Heart left ventricle (tissue), 16 donors: ENCODE measurements at regions not wholly inside any gene's neighbourhood (a gene's known extent, or its start where the extent isn't known, plus 50 kb on each side); places are given as distances from the start of the nearest gene placed in this dataset.

Experiments
- ATAC-seq, 4 donors: fragments of 200-7000 bp; cut with Tn5 transposase; one replicate each; pipeline ENCODE4 v1.9.1; 2020 to 2022; ENCODE audit warnings: moderate library complexity in 4 of 4, mild to moderate bottlenecking in 3 of 4, moderate number of reproducible peaks in 1 of 4
- DNase-seq, 5 donors: peaks; one replicate each; pipeline ENCODE4 v3.0.0-alpha.2; 2020
- H3K27ac ChIP-seq, 12 donors: fragments of 200-600 bp; sonication (generic) in 4 of 12; one replicate each; pipeline versions ENCODE4 v1.5.0 to v1.8.0; 2016 to 2022; ENCODE audit warnings: mild to moderate bottlenecking in 2 of 12
- H3K27me3 ChIP-seq, 9 donors: fragments of 200-600 bp; sonication (generic) in 2 of 9; one replicate each; pipeline versions ENCODE4 v1.5.1 to v1.8.0; 2016 to 2022; ENCODE audit warnings: mild to moderate bottlenecking in 3 of 9
- H3K36me3 ChIP-seq, 9 donors: fragments of 200-600 bp; sonication (generic) in 2 of 9; one replicate each; pipeline versions ENCODE4 v1.5.0 to v1.8.0; 2018 to 2022; ENCODE audit warnings: mild to moderate bottlenecking in 2 of 9
- H3K4me1 ChIP-seq, 12 donors: fragments of 200-600 bp; sonication (generic) in 4 of 12; one replicate each; pipeline versions ENCODE4 v1.5.0 to v1.8.0; 2016 to 2022; ENCODE audit warnings: mild to moderate bottlenecking in 3 of 12
- H3K4me3 ChIP-seq, 12 donors: fragments of 200-600 bp; sonication (generic) in 4 of 12; one replicate each; pipeline versions ENCODE4 v1.5.0 to v1.8.0; 2017 to 2022; ENCODE audit warnings: mild to moderate bottlenecking in 9 of 12, moderate library complexity in 4 of 12
- H3K9me3 ChIP-seq, 12 donors: fragments of 200-600 bp; sonication (generic) in 4 of 12; one replicate each; pipeline versions ENCODE4 v1.5.0 to v1.8.0; 2016 to 2022; ENCODE audit warnings: mild to moderate bottlenecking in 1 of 12
- POLR2A ChIP-seq, 2 donors: fragments of 450-650 bp; IDR thresholded peaks; one replicate each; pipeline ENCODE4 v1.6.1; 2017; ENCODE audit warnings: antibody characterized with exemption in 2 of 2, mild to moderate bottlenecking in 2 of 2, moderate library complexity in 2 of 2
- WGBS, 4 donors: extraction: QIAGEN DNeasy Blood & Tissue Kit in 2 of 4; methylation state at CpG; one replicate each; pipeline versions ENCODE4 v1.1.5 to v1.1.7; 2013 to 2018; 5-methylcytosine and 5-hydroxymethylcytosine counted together
- intact Hi-C, 10 donors: fragments of 100-400 bp; cut with DNase I; formaldehyde crosslinking; loops; one replicate each; pipeline versions ENCODE4 v1.11.1 to v1.14.2; 2022
- TF ChIP-seq, protein P1 (sequence below), 12 donors: fragments of 200-600 bp; sonication (generic) in 4 of 12; IDR thresholded peaks; one replicate each; pipeline versions ENCODE4 v1.5.0 to v1.8.0; 2018 to 2022; ENCODE audit warnings: antibody characterized with exemption in 12 of 12, mild to moderate bottlenecking in 5 of 12
- donor health status: ischemic (EF 13 %, LVEDD 7.1; RV severe dilation, severe dysfunction).
- donor health status: healthy with polysubstance abuse.
- donor health status: DM: no; HTN: yes; CAD: no.
- donor health status: DM: no; HTN: no; CAD: no.
- donor health status: ischemic (EF 25% LVEDD 6.9; RV normal size, moderate dysfunction).
- donor health status: ischemic (EF 25% LVEDD 5.7; RV mildly dilated, moderate dysfunction).
- donor health status: healthy.
- donor health status: DM: yes; HTN: yes; CAD: no.
- donor health status: ischemic (EF 35%, LVEDD 5.7; RV mildly dilated, moderate dysfunction).
- donor health status: nonischemic (EF 11% LVEDD 7.7; RV severe dilation, severe dysfunction).
- donor health status: DM: yes; HTN: yes; CAD: no.
- donor health status: PGD.
- donor health status: ischemic (EF 29% LVEDD 5.4; RV normal size, mild dysfunction).
- donor health status: nonischemic (EF 23%, LVEDD 6.1; RV moderate dilation, normal function).

DNA sequence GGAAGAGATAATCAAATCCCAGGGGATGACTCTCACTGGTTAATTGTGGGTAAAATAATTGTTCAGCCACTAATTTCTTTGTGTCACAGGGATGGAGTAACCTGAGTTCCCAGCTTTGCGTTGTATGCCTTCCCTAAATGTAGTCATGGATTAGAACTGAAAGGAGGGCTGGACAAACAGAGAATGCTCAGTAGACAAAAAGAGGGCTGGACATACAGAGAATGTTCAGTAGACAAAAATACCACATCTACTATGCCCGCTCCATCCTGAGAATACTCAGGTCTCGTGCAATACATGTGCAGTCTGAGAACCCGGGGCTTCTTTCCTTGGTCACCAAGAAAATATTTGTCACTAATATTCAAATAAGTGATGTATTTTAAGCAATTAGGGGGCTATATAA is 497.9 kb downstream of the EPHA4 start:
- Histone ChIP-seq H3K9me3 (peaks cover 0 to 18% (median 2%) of the 10 kb centered on the region in 12 donors), H3K4me1 (peaks cover 0 to 20% (median 0%) of the 10 kb centered on the region in 12 donors), H3K4me3 (no peak overlapping the region), H3K27me3 (no peaks in the 10 kb centered on the region), H3K36me3 (no peaks in the 10 kb centered on the region), H3K27ac (peak overlapping the region in 3 of 12 donors; percentile 11 to 76 (median 54))
- DNase-seq (no peak), ATAC-seq (peak in 3 of 4 donors; percentile 3 to 55 (median 34))
- TF ChIP-seq, protein P1, sequence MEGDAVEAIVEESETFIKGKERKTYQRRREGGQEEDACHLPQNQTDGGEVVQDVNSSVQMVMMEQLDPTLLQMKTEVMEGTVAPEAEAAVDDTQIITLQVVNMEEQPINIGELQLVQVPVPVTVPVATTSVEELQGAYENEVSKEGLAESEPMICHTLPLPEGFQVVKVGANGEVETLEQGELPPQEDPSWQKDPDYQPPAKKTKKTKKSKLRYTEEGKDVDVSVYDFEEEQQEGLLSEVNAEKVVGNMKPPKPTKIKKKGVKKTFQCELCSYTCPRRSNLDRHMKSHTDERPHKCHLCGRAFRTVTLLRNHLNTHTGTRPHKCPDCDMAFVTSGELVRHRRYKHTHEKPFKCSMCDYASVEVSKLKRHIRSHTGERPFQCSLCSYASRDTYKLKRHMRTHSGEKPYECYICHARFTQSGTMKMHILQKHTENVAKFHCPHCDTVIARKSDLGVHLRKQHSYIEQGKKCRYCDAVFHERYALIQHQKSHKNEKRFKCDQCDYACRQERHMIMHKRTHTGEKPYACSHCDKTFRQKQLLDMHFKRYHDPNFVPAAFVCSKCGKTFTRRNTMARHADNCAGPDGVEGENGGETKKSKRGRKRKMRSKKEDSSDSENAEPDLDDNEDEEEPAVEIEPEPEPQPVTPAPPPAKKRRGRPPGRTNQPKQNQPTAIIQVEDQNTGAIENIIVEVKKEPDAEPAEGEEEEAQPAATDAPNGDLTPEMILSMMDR (IDR thresholded peaks at IDR 0.05), result no peak
- TF ChIP-seq POLR2A (IDR thresholded peaks at IDR 0.05), result no peak
- intact Hi-C loops, result loop anchor here in 1 of 10 donors (10.0 kb wide), 1 partner anchor 389 kb away; no protein-coding TSS in a partner anchor
- 75 to 89% (median 82%) methylated on average over 4 of the region's 4 CpGs for WGBS, 4 donors

DNA sequence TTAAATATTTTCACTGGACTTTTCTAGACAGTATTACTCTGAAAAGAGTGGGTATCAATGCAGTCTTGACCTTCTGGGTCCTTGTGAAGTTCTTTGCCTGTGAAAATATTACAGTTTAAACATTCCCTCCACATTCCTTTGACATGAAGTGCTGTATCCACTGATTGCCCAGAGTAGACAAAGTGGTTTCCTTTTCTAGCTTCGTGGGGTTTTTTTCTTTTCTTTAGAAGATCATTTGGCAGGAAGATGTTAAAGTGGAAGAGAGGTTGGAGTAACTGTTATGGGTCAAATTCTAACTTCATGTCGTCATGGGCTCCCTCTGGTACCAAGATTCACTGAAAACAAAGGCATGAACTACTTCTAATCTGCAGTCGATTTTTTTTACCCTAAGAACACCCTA is 496.9 kb downstream of the EPHA4 start:
- TF ChIP-seq, protein P1 (IDR thresholded peaks at IDR 0.05), result no peak
- no peak for TF ChIP-seq POLR2A (IDR thresholded peaks at IDR 0.05)
- Histone ChIP-seq H3K27ac (no peak overlapping the region), H3K36me3 (no peaks in the 10 kb centered on the region), H3K27me3 (no peaks in the 10 kb centered on the region), H3K4me1 (peaks cover 0 to 20% (median 0%) of the 10 kb centered on the region in 12 donors), H3K9me3 (peaks cover 0 to 11% (median 2%) of the 10 kb centered on the region in 12 donors), H3K4me3 (no peak overlapping the region)
- ATAC-seq (no peak), DNase-seq (no peak)
- WGBS, 4 donors, result 24 to 42% (median 30%) methylated on average over 3 of the region's 3 CpGs
- intact Hi-C loops, result loop anchor here in 1 of 10 donors (10.0 kb wide), 1 partner anchor 390 kb away; no protein-coding TSS in a partner anchor

DNA sequence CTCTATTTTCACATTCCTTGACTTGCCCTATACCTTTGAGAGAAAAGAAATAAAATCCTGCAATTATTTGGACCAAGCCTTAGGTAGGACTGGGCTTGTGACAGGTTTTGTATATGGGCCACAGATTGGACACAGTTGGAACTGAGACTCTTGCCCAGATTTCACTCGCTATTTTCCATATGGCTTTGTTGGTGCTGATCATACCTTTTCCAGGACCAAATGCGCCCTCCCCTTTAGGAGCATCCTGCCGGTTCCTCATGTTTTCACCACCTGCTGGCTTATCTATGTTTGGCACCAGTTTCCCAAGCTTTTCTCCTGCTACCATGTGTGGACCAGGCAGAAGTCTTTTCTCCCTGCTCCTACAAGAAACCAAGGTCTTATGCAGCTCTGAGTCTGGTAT is 494.9 kb downstream of the EPHA4 start:
- Histone ChIP-seq H3K9me3 (peaks cover 0 to 3% (median 0%) of the 10 kb centered on the region in 12 donors), H3K36me3 (no peaks in the 10 kb centered on the region), H3K27me3 (no peaks in the 10 kb centered on the region), H3K4me3 (no peak overlapping the region), H3K4me1 (peaks cover 0 to 20% (median 0%) of the 10 kb centered on the region in 12 donors), H3K27ac (no peak overlapping the region)
- 88 to 93% (median 90%) methylated on average over 3 of the region's 3 CpGs for WGBS, 4 donors
- DNase-seq (no peak), ATAC-seq (no peak)
- no peak for TF ChIP-seq POLR2A (IDR thresholded peaks at IDR 0.05)
- TF ChIP-seq, protein P1 (IDR thresholded peaks at IDR 0.05), result no peak
- intact Hi-C loops, result loop anchor here in 1 of 10 donors (10.0 kb wide), 1 partner anchor 392 kb away; no protein-coding TSS in a partner anchor

DNA sequence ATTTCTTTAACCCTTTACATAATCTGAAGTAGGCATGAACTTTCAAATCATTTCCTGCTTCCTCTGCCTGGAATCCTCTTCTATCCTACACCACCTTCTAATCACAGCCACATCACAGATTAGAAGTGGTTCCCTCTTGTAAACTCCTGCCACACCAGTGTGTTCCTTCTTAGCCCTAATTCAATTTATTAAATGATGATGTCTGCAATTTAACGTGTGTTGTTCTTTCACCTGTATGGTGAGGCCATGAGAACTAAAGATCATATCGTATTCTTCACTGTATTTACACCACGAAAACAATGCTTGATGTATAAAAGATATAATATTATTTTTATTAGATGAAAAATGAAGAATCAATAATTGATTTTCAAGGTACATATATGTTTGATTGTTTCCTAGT is 494.3 kb downstream of the EPHA4 start:
- H3K27ac ChIP-seq, result no peak overlapping the region
- intact Hi-C loops, result loop anchor here in 1 of 10 donors (10.0 kb wide), 1 partner anchor 393 kb away; no protein-coding TSS in a partner anchor
- no peaks in the 10 kb centered on the region for H3K36me3 ChIP-seq
- peaks cover 0 to 3% (median 0%) of the 10 kb centered on the region in 12 donors for H3K9me3 ChIP-seq
- peaks cover 0 to 20% (median 0%) of the 10 kb centered on the region in 12 donors for H3K4me1 ChIP-seq
- no peaks in the 10 kb centered on the region for H3K27me3 ChIP-seq
- ATAC-seq (no peak), DNase-seq (no peak)
- no peak for TF ChIP-seq POLR2A (IDR thresholded peaks at IDR 0.05)
- TF ChIP-seq, protein P1 (IDR thresholded peaks at IDR 0.05), result no peak
- WGBS, 4 donors, result 94 to 97% (median 97%) methylated on average over 3 of the region's 3 CpGs
- H3K4me3 ChIP-seq, result no peak overlapping the region
